ENCODE measurements at regions not wholly inside any gene's neighbourhood (a gene's known extent, or its start where the extent isn't known, plus 50 kb on each side); places are given as distances from the start of the nearest gene placed in this dataset.

DNA sequence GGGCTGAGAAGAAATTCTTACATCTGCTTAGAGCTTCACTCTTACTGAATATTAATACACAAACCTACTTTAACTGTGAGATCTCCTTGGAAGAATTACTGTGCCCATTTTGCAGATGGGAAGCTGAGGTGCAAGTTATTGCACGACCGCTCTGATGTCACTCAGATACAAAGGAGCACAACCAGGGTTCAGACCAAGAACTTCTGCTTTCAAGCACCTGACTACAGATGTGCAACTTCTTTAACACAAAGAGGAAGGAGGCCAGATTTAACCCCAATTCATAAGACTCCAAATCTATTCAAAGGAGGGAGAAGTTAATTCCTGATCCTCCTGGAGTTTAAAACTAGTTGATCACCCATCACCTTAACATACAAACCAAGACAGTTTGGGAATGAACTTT lies 232.6 kb downstream of the VRK1 start:
- TF ChIP-seq, protein P1, sequence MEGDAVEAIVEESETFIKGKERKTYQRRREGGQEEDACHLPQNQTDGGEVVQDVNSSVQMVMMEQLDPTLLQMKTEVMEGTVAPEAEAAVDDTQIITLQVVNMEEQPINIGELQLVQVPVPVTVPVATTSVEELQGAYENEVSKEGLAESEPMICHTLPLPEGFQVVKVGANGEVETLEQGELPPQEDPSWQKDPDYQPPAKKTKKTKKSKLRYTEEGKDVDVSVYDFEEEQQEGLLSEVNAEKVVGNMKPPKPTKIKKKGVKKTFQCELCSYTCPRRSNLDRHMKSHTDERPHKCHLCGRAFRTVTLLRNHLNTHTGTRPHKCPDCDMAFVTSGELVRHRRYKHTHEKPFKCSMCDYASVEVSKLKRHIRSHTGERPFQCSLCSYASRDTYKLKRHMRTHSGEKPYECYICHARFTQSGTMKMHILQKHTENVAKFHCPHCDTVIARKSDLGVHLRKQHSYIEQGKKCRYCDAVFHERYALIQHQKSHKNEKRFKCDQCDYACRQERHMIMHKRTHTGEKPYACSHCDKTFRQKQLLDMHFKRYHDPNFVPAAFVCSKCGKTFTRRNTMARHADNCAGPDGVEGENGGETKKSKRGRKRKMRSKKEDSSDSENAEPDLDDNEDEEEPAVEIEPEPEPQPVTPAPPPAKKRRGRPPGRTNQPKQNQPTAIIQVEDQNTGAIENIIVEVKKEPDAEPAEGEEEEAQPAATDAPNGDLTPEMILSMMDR (IDR thresholded peaks at IDR 0.05; ENCODE audit: low read depth, low read length, missing control alignments): no peak
- no peak for DNase-seq (ENCODE audit: low read depth)
- H3K4me3 ChIP-seq (ENCODE audit: low read depth, low read length): no peak overlapping the region
- in situ Hi-C loops (cut with HindIII; ENCODE audit: low sequenced_read_pairs): no loop called here

DNA sequence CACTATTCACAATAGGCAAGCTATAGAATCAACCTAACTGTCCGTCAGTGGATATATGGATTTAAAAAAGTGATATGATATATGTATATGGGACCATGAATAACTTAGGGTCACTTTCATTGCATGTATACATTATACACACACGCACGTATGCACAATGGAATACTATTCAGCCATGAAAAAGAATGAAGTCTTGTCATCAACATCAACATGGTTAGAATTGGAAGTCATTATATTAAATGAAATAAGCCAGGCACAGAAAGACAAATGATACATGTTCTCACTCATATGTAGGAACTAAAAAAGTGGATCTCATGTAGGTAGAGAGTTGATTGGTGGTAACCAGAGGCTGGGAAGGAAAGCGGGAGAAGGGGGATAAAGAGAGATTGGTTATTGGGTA lies 234.3 kb downstream of the VRK1 start:
- no peak for DNase-seq (ENCODE audit: low read depth)
- in situ Hi-C loops (cut with HindIII; ENCODE audit: low sequenced_read_pairs): no loop called here
- TF ChIP-seq, protein P1 (IDR thresholded peaks at IDR 0.05; ENCODE audit: low read depth, low read length, missing control alignments): no peak
- H3K4me3 ChIP-seq (ENCODE audit: low read depth, low read length): no peak overlapping the region

DNA sequence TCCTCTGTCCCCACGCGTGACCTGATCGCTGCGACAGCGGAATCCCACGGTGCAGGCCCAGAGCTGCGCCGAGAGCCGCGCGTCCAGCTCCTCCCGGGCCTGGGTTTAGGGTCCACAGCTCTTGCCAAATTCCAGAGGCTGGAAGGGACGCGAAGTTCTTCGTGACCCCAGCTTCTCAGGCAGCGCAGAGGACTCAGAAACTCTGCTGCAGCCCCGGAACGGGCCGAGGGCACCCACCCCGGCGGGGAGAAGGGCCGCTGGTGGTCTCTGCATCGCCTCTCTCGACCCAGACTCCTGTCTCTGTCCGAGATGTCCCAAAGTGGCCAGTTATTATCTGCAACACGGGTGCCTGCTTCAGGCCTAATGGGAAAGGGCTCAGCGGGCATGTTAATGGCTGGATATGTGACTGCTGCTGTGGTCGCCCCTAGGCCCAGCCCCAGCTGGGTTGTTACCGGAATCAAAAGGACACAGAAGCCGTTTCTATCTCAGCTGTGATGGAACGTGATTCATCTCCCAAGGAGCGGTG lies 236.4 kb downstream of the VRK1 start:
- DNase-seq (ENCODE audit: low read depth): no peak
- in situ Hi-C loops (cut with HindIII; ENCODE audit: low sequenced_read_pairs): no loop called here
- TF ChIP-seq, protein P1 (IDR thresholded peaks at IDR 0.05; ENCODE audit: low read depth, low read length, missing control alignments): no peak
- H3K4me3 ChIP-seq (ENCODE audit: low read depth, low read length): peak overlapping the region; percentile 32

DNA sequence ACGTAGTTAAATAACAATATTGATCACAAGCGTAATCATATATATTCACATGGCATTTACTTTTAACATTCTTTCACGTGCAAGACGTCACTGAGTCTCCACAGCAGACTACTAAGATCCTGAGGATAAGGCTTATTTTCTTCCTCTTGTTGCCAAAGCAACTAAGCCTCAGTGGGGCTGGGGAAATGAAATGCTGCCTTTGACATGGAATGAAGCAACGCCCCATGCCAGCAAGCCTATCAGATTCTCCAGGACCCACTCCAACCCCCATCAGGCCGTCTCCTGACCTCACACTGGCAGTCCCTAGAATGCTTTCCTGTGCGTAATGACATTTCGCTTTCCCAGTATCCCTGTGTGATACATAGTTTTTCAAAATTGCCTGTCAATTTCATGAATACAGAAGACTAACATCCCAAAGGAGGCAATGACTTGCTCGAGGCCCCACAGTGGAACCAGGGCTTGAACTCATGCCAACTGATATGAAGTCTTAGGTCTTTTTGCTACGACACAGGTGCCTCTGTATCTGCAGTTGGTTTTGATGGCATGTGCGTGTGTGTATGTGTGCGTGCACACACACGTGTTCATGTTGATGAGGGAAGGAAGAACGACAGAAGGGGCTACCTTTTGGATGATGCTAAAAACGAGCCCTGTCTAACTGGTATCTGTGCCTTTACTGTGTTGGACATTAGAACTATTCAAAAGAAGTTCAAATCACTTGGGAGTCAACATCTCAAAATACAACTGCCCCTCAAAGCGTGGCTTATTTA lies 239.1 kb downstream of the VRK1 start:
- in situ Hi-C loops (cut with HindIII; ENCODE audit: low sequenced_read_pairs): no loop called here
- TF ChIP-seq, protein P1 (IDR thresholded peaks at IDR 0.05; ENCODE audit: low read depth, low read length, missing control alignments): no peak
- H3K4me3 ChIP-seq (ENCODE audit: low read depth, low read length): no peak overlapping the region
- DNase-seq (ENCODE audit: low read depth): no peak

DNA sequence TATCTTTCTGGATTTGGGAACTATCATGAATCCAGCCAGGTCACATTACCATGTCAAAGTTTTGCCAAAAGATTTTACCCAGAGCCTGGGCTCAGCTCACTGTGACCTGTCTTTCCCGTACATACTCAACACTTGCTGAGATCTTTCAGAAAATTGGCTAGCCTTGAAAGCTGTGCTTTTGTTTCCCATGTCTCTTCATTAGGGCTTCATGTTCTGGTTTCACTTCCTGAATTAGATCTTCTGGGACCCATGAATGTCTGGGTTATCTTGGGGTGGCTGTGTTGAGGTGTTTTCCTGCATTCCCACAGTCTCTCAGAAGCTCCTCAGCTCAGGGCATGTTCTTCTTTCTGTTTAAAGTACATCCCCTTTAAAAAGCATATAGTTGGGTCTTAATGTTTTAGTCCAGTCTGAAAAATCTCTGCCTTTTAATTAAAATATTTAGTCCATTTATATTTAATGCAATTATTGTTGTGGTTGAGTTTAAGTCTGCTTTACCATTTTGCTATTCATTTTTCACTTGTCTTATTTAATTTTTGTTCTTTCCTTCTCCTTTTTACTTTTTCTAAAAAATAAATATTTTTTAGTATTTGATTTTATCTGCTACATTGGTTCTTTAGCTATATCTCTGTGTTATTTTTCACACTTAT lies 242.7 kb downstream of the VRK1 start:
- no peak overlapping the region for H3K4me3 ChIP-seq (ENCODE audit: low read depth, low read length)
- in situ Hi-C loops (cut with HindIII; ENCODE audit: low sequenced_read_pairs): no loop called here
- TF ChIP-seq, protein P1 (IDR thresholded peaks at IDR 0.05; ENCODE audit: low read depth, low read length, missing control alignments): no peak

DNA sequence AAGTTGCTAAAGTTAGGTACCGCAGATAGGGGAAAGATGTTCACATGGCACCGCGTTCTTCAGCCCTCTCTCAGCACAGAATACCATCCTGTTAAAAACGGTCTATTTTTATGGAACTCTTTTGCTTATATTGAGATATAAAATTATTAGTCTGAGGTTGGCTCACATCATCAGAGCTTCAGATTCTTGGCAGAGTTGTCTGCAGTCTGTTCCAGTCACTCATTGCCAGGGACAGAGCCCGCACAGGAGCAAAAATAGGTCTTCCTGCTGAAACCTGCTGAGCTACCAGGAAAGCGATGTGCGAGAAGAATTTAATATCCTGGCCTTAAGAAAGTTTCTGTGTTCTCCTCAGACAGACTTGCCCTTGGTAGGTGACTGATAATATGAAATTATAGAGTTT lies 249.8 kb downstream of the VRK1 start:
- TF ChIP-seq, protein P1 (IDR thresholded peaks at IDR 0.05; ENCODE audit: low read depth, low read length, missing control alignments): no peak
- no peak overlapping the region for H3K4me3 ChIP-seq (ENCODE audit: low read depth, low read length)
- no peak for DNase-seq (ENCODE audit: low read depth)
- in situ Hi-C loops (cut with HindIII; ENCODE audit: low sequenced_read_pairs): no loop called here

More for the DNA sequence above, 242.7 kb downstream of the VRK1 start:
- DNase-seq (ENCODE audit: low read depth): no peak
